ENCODE measurements at regions not wholly inside any gene's neighbourhood (a gene's known extent, or its start where the extent isn't known, plus 50 kb on each side); places are given as distances from the start of the nearest gene placed in this dataset.
"Not testable (repeated sequence)": the region's sequence is repeated elsewhere in the genome, so short reads cannot be mapped to it uniquely, and the experiment has no call there.

GRCh38 chr11:96483374-96483955 is 93.7 kb downstream of the JRKL start:
- Mint-ChIP-seq H3K27me3 (ENCODE audit: unreplicated experiment) (no peaks in the 10 kb centered on the region), H3K4me1 (ENCODE audit: unreplicated experiment) (no peaks in the 10 kb centered on the region), H3K4me3 (ENCODE audit: unreplicated experiment) (no peak overlapping the region), H3K36me3 (ENCODE audit: low read depth, unreplicated experiment) (no peaks in the 10 kb centered on the region), H3K9me3 (ENCODE audit: unreplicated experiment) (no peaks in the 10 kb centered on the region), H3K27ac (ENCODE audit: unreplicated experiment) (no peak overlapping the region)
- TF ChIP-seq CTCF (IDR thresholded peaks at IDR 0.05; ENCODE audit: unreplicated experiment): no peak
- no peak for DNase-seq (ENCODE audit: low spot score)

GRCh38 chr11:96484361-96484760 is 94.5 kb downstream of the JRKL start:
- no peak for DNase-seq (ENCODE audit: low spot score)
- Mint-ChIP-seq H3K4me3 (ENCODE audit: unreplicated experiment) (no peak overlapping the region), H3K9me3 (ENCODE audit: unreplicated experiment) (no peaks in the 10 kb centered on the region), H3K4me1 (ENCODE audit: unreplicated experiment) (no peaks in the 10 kb centered on the region), H3K27ac (ENCODE audit: unreplicated experiment) (no peak overlapping the region), H3K27me3 (ENCODE audit: unreplicated experiment) (no peaks in the 10 kb centered on the region), H3K36me3 (ENCODE audit: low read depth, unreplicated experiment) (no peaks in the 10 kb centered on the region)
- no peak for TF ChIP-seq CTCF (IDR thresholded peaks at IDR 0.05; ENCODE audit: unreplicated experiment)

DNA sequence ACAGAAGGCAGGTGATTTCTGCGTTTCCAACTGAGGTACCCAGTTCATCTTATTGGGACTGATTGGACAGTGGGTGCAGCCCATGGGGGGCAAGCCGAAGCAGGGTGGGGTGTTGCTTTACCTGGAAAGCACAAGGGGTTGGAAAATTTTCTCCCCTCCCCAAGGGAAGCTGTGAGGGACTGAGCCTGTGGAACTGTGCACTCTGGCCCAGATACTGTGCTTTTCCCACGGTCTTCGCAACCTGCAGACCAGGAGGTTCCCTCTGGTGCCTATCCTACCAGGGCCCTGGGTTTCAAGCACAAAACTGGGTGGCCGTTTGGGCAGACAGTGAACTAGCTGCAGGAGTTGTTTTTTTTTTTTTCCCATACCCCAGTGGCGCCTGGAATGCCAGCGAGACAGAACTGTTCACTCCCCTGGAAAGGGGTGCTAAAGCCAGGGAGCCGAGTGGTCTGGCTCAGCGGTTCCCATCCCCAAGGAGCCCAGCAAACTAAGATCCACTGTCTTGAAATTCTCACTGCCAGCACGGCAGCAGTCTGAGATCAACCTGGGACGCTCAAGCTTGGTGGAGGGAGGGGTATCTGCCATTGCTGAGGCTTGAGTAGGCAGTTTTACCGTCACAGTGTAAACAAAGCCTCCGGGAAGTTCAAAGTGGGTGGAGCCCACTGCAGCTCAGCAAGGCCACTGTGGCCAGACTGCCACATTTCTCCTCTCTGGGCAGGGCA is 97.2 kb downstream of the JRKL start:
- no peak for TF ChIP-seq CTCF (IDR thresholded peaks at IDR 0.05; ENCODE audit: unreplicated experiment)
- Mint-ChIP-seq H3K27ac (ENCODE audit: unreplicated experiment) (no peak overlapping the region), H3K36me3 (ENCODE audit: low read depth, unreplicated experiment) (no peaks in the 10 kb centered on the region), H3K9me3 (ENCODE audit: unreplicated experiment) (no peaks in the 10 kb centered on the region), H3K4me3 (ENCODE audit: unreplicated experiment) (no peak overlapping the region), H3K4me1 (ENCODE audit: unreplicated experiment) (no peaks in the 10 kb centered on the region), H3K27me3 (ENCODE audit: unreplicated experiment) (no peaks in the 10 kb centered on the region)
- DNase-seq (ENCODE audit: low spot score): no peak

- H3K4me1 Mint-ChIP-seq (ENCODE audit: unreplicated experiment); H3K27ac Mint-ChIP-seq (ENCODE audit: unreplicated experiment); H3K36me3 Mint-ChIP-seq (ENCODE audit: low read depth, unreplicated experiment); H3K27me3 Mint-ChIP-seq (ENCODE audit: unreplicated experiment); H3K4me3 Mint-ChIP-seq (ENCODE audit: unreplicated experiment); DNase-seq (ENCODE audit: low spot score); H3K9me3 Mint-ChIP-seq (ENCODE audit: unreplicated experiment): not testable (repeated sequence)
Measured at GRCh38 chr11:96488911-96489310, 99.1 kb downstream of the JRKL start.

GRCh38 chr11:96500440-96500839 is 110.6 kb downstream of the JRKL start:
- H3K4me1 Mint-ChIP-seq (ENCODE audit: unreplicated experiment): peaks cover 5% of the 10 kb centered on the region
- DNase-seq (ENCODE audit: low spot score): no peak
- H3K27ac Mint-ChIP-seq (ENCODE audit: unreplicated experiment): no peak overlapping the region
- H3K4me3 Mint-ChIP-seq (ENCODE audit: unreplicated experiment): no peak overlapping the region
- TF ChIP-seq CTCF (IDR thresholded peaks at IDR 0.05; ENCODE audit: unreplicated experiment): no peak
- H3K27me3 Mint-ChIP-seq (ENCODE audit: unreplicated experiment): no peaks in the 10 kb centered on the region
- peaks cover 5% of the 10 kb centered on the region for H3K9me3 Mint-ChIP-seq (ENCODE audit: unreplicated experiment)
- H3K36me3 Mint-ChIP-seq (ENCODE audit: low read depth, unreplicated experiment): no peaks in the 10 kb centered on the region
